ENCODE measurements at regions not wholly inside any gene's neighbourhood (a gene's known extent, or its start where the extent isn't known, plus 50 kb on each side); places are given as distances from the start of the nearest gene placed in this dataset.
A peak's percentile ranks its signal among the peaks of the same experiment; 100 is the strongest.
"Not testable (repeated sequence)": the region's sequence is repeated elsewhere in the genome, so short reads cannot be mapped to it uniquely, and the experiment has no call there.

- peak; percentile 18 for DNase-seq (ENCODE audit: low read depth)
Observed at GRCh38 chr4:181877329-181877848, 365.8 kb upstream of the TENM3 start.

GRCh38 chr4:181890031-181890430, 353.2 kb upstream of the TENM3 start:
- DNase-seq (ENCODE audit: low read depth), result no peak

GRCh38 chr4:181890911-181891310, 352.3 kb upstream of the TENM3 start:
- DNase-seq (ENCODE audit: low read depth), result no peak

GRCh38 chr4:181896614-181897013, 346.6 kb upstream of the TENM3 start:
- DNase-seq (ENCODE audit: low read depth), result no peak

GRCh38 chr4:181897935-181898334, 345.3 kb upstream of the TENM3 start:
- no peak for DNase-seq (ENCODE audit: low read depth)

- not testable (repeated sequence) for DNase-seq (ENCODE audit: low read depth)
Observed at GRCh38 chr4:181902404-181902803, 340.8 kb upstream of the TENM3 start.

- no peak for DNase-seq (ENCODE audit: low read depth)
Observed at GRCh38 chr4:181905708-181906107, 337.5 kb upstream of the TENM3 start.

- no peak for DNase-seq (ENCODE audit: low read depth)
Observed at GRCh38 chr4:181908168-181908567, 335.0 kb upstream of the TENM3 start.

- DNase-seq (ENCODE audit: low read depth), result peak; percentile 36
Observed at GRCh38 chr4:181909368-181909767, 333.8 kb upstream of the TENM3 start.

GRCh38 chr4:181911420-181911819, 331.8 kb upstream of the TENM3 start:
- peak; percentile 14 for DNase-seq (ENCODE audit: low read depth)

GRCh38 chr4:181933471-181933870, 309.7 kb upstream of the TENM3 start:
- DNase-seq (ENCODE audit: low read depth), result no peak

GRCh38 chr4:181938631-181939030, 304.6 kb upstream of the TENM3 start:
- no peak for DNase-seq (ENCODE audit: low read depth)

GRCh38 chr4:181939199-181939945, 303.8 kb upstream of the TENM3 start:
- no peak for DNase-seq (ENCODE audit: low read depth)

- no peak for DNase-seq (ENCODE audit: low read depth)
Observed at GRCh38 chr4:181944527-181944926, 298.7 kb upstream of the TENM3 start.

GRCh38 chr4:181946902-181947301, 296.3 kb upstream of the TENM3 start:
- no peak for DNase-seq (ENCODE audit: low read depth)

- DNase-seq (ENCODE audit: low read depth), result no peak
Observed at GRCh38 chr4:181948839-181949382, 294.3 kb upstream of the TENM3 start.

- no peak for DNase-seq (ENCODE audit: low read depth)
Observed at GRCh38 chr4:181949704-181950312, 293.4 kb upstream of the TENM3 start.

- DNase-seq (ENCODE audit: low read depth), result no peak
Observed at GRCh38 chr4:181950372-181951127, 292.7 kb upstream of the TENM3 start.

- DNase-seq (ENCODE audit: low read depth), result no peak
Observed at GRCh38 chr4:181951265-181951664, 291.9 kb upstream of the TENM3 start.

GRCh38 chr4:181952478-181952877, 290.7 kb upstream of the TENM3 start:
- DNase-seq (ENCODE audit: low read depth), result peak; percentile 58

GRCh38 chr4:181956512-181956911, 286.7 kb upstream of the TENM3 start:
- no peak for DNase-seq (ENCODE audit: low read depth)

- peak; percentile 69 for DNase-seq (ENCODE audit: low read depth)
Observed at GRCh38 chr4:181957088-181957487, 286.1 kb upstream of the TENM3 start.

GRCh38 chr4:181958446-181958845, 284.8 kb upstream of the TENM3 start:
- DNase-seq (ENCODE audit: low read depth), result no peak

All from HS-5 (cell line).